C4-2B (cell line): ENCODE measurements at regions not wholly inside any gene's neighbourhood (a gene's known extent, or its start where the extent isn't known, plus 50 kb on each side); places are given as distances from the start of the nearest gene placed in this dataset.

Experiments used
- H3K27ac ChIP-seq: fragments of 450-650 bp; 2 replicates; pipeline ENCODE4 v1.5.1; 2017
- CTCF ChIP-seq: fragments of 450-650 bp; conservative IDR thresholded peaks from 2 replicates; pipeline ENCODE4 v1.5.1; 2017; ENCODE audit warnings: mild to moderate bottlenecking
- ZFX ChIP-seq: fragments of 450-650 bp; IDR thresholded peaks from 2 replicates; pipeline ENCODE4 v1.6.1; 2017

- no peak overlapping the region for H3K27ac ChIP-seq
- TF ChIP-seq CTCF = no peak
- no peak for TF ChIP-seq ZFX
These were observed 119.4 kb downstream of the SMIM20 start for GRCh38 chr4:26033389-26033788.

- TF ChIP-seq CTCF (no peak), ZFX (no peak)
- H3K27ac ChIP-seq = no peak overlapping the region
These were observed 120.8 kb downstream of the SMIM20 start for GRCh38 chr4:26034849-26035248.

GRCh38 chr4:26035921-26036320 is 121.9 kb downstream of the SMIM20 start:
- no peak overlapping the region for H3K27ac ChIP-seq
- no peak for TF ChIP-seq ZFX
- no peak for TF ChIP-seq CTCF

GRCh38 chr4:26039639-26040359 is 125.8 kb downstream of the SMIM20 start:
- TF ChIP-seq ZFX (no peak), CTCF (no peak)

GRCh38 chr4:26044524-26044923 is 130.5 kb downstream of the SMIM20 start:
- TF ChIP-seq ZFX (no peak), CTCF (no peak)
- H3K27ac ChIP-seq = no peak overlapping the region

More at GRCh38 chr4:26039639-26040359, 125.8 kb downstream of the SMIM20 start:
- H3K27ac ChIP-seq = no peak overlapping the region

- no peak overlapping the region for H3K27ac ChIP-seq
- TF ChIP-seq ZFX = no peak
- TF ChIP-seq CTCF = no peak
These were observed 131.0 kb downstream of the SMIM20 start for GRCh38 chr4:26044983-26045382.

- TF ChIP-seq CTCF (no peak), ZFX (no peak)
- no peak overlapping the region for H3K27ac ChIP-seq
These were observed 133.8 kb downstream of the SMIM20 start for GRCh38 chr4:26047795-26048194.
